DOHH2 (cell line): ENCODE measurements at regions not wholly inside any gene's neighbourhood (a gene's known extent, or its start where the extent isn't known, plus 50 kb on each side); places are given as distances from the start of the nearest gene placed in this dataset.

Experiments used
- EZH2phosphoT487 ChIP-seq: fragments of 200-600 bp; sonication (generic); IDR thresholded peaks from 2 replicates; pipeline ENCODE4 v1.6.1; 2017; ENCODE audit warnings: borderline replicate concordance, mild to moderate bottlenecking, antibody characterized with exemption, low read length, moderate library complexity, mixed read lengths
- TF ChIP-seq, protein P1 (sequence below): fragments of 200-600 bp; sonication (generic); IDR thresholded peaks from one replicate; pipeline ENCODE4 v1.5.1; 2014; ENCODE audit warnings: antibody characterized with exemption, mild to moderate bottlenecking, low read depth, low read length; ENCODE audit not compliant: poor library complexity, severe bottlenecking

DNA sequence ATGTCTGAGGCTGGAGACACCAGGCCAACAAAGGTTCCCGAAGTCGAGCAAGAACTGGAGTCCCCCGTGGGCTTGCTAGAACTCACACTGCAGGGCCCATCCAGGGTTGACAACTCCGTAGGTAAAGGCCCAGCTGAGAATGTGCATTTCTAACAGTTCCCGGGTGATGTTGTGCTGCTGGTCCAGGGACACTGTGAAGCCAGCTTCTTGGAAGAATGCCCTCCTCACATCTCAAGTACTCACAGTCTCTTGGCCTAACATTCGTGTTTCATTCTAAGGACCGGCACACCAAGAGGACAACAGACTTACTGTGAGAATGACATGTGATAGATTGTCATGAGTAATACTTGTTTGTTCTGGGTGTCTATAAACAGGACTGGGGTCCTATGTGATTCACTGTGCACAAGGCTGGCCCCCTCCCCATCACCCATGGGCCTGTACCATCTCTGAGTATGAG lies 682.3 kb upstream of the IGFBP3 start:
- TF ChIP-seq, protein P1, sequence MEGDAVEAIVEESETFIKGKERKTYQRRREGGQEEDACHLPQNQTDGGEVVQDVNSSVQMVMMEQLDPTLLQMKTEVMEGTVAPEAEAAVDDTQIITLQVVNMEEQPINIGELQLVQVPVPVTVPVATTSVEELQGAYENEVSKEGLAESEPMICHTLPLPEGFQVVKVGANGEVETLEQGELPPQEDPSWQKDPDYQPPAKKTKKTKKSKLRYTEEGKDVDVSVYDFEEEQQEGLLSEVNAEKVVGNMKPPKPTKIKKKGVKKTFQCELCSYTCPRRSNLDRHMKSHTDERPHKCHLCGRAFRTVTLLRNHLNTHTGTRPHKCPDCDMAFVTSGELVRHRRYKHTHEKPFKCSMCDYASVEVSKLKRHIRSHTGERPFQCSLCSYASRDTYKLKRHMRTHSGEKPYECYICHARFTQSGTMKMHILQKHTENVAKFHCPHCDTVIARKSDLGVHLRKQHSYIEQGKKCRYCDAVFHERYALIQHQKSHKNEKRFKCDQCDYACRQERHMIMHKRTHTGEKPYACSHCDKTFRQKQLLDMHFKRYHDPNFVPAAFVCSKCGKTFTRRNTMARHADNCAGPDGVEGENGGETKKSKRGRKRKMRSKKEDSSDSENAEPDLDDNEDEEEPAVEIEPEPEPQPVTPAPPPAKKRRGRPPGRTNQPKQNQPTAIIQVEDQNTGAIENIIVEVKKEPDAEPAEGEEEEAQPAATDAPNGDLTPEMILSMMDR, result no peak
- no peak for TF ChIP-seq EZH2phosphoT487
